Prostate gland (tissue), 2 donors: ENCODE measurements at regions not wholly inside any gene's neighbourhood (a gene's known extent, or its start where the extent isn't known, plus 50 kb on each side); places are given as distances from the start of the nearest gene placed in this dataset.
"Not testable (repeated sequence)": the region's sequence is repeated elsewhere in the genome, so short reads cannot be mapped to it uniquely, and the experiment has no call there.

Experiments used
- DNase-seq: peaks from one replicate; pipeline ENCODE4 v3.0.0-alpha.2; 2019; ENCODE audit warnings: low spot score
- H3K27ac ChIP-seq, 2 donors: fragments of 200-600 bp; sonication (generic); 2 replicates each; pipeline ENCODE4 v1.5.1; 2017 to 2019
- H3K27me3 ChIP-seq: fragments of 200-600 bp; sonication (generic); replicated peaks from 2 replicates; pipeline ENCODE4 v1.5.1; 2019; ENCODE audit not compliant: insufficient read depth
- H3K36me3 ChIP-seq, 2 donors: fragments of 200-600 bp; sonication (generic); 1 replicate in 1 of 2; 2 replicates in 1 of 2; pipeline versions ENCODE4 v1.5.1 to v1.8.1; 2017 to 2019
- H3K4me1 ChIP-seq: fragments of 200-600 bp; sonication (generic); replicated peaks from 2 replicates; pipeline ENCODE4 v1.5.1; 2019
- H3K4me3 ChIP-seq, 2 donors: fragments of 200-600 bp; sonication (generic); 2 replicates each; pipeline ENCODE4 v1.5.1; 2017 to 2019
- H3K9me3 ChIP-seq: fragments of 200-600 bp; sonication (generic); 2 replicates; pipeline ENCODE4 v1.5.1; 2017
- POLR2A ChIP-seq: fragments of 450-650 bp; IDR thresholded peaks from one replicate; pipeline ENCODE4 v1.6.1; 2016; ENCODE audit warnings: antibody characterized with exemption, mild to moderate bottlenecking
- POLR2AphosphoS5 ChIP-seq: sonication (generic); formaldehyde crosslinking; IDR thresholded peaks from one replicate; pipeline ENCODE4 v1.6.1; 2017; ENCODE audit warnings: antibody characterized with exemption
- WGBS: methylation state at CpG from one replicate; pipeline ENCODE4 v1.1.5; 2018; 5-methylcytosine and 5-hydroxymethylcytosine counted together
- intact Hi-C: fragments of 100-400 bp; cut with DNase I; formaldehyde crosslinking; loops from one replicate; pipeline ENCODE4 v1.14.2; 2022
- TF ChIP-seq, protein P1 (sequence below), 4 experiments: fragments of 200-600 bp in 2 of 4; fragments of 450-650 bp in 2 of 4; sonication (generic) in 2 of 4; IDR thresholded peaks; 1 replicate in 3 of 4; 2 replicates in 1 of 4; pipeline ENCODE4 v1.5.1; 2016 to 2019; ENCODE audit warnings: antibody characterized with exemption in 4 of 4, mild to moderate bottlenecking in 2 of 4, moderate library complexity in 2 of 4

- no peaks in the 10 kb centered on the region for H3K4me1 ChIP-seq
- H3K27me3 ChIP-seq = no peaks in the 10 kb centered on the region
- no peak overlapping the region for H3K27ac ChIP-seq
- intact Hi-C loops = no loop called here
- H3K4me3 ChIP-seq = no peak overlapping the region
- no peaks in the 10 kb centered on the region for H3K9me3 ChIP-seq
- no peak for DNase-seq
- H3K36me3 ChIP-seq = no peaks in the 10 kb centered on the region
- TF ChIP-seq POLR2AphosphoS5 (no peak), POLR2A (no peak)
- TF ChIP-seq, protein P1, sequence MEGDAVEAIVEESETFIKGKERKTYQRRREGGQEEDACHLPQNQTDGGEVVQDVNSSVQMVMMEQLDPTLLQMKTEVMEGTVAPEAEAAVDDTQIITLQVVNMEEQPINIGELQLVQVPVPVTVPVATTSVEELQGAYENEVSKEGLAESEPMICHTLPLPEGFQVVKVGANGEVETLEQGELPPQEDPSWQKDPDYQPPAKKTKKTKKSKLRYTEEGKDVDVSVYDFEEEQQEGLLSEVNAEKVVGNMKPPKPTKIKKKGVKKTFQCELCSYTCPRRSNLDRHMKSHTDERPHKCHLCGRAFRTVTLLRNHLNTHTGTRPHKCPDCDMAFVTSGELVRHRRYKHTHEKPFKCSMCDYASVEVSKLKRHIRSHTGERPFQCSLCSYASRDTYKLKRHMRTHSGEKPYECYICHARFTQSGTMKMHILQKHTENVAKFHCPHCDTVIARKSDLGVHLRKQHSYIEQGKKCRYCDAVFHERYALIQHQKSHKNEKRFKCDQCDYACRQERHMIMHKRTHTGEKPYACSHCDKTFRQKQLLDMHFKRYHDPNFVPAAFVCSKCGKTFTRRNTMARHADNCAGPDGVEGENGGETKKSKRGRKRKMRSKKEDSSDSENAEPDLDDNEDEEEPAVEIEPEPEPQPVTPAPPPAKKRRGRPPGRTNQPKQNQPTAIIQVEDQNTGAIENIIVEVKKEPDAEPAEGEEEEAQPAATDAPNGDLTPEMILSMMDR (IDR thresholded peaks at IDR 0.05) = no peak
Observed at GRCh38 chr22:22364207-22364606, 119.6 kb downstream of the VPREB1 start.

DNA sequence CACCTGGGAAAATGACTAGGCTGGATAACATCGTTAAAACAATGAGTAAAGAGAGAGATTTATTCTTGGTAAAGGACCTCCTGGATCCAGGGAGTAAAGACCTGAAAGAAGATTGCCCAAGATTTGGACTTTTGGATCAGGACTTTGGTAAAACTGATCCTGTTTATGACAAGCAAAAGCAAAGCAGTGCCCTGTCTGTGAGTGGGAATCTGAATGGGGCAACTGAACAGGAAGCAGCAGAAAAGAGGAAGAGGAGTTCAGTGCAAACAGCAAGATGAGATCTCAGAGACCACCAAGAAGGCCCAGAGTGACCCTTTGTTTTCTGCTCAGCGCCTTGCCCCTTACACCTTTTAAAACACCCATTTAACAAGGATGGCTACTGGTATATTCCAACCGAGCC lies 122.0 kb downstream of the VPREB1 start:
- 39% methylated on average over 3 of the region's 3 CpGs for WGBS
- Histone ChIP-seq H3K9me3 (no peaks in the 10 kb centered on the region), H3K4me1 (no peaks in the 10 kb centered on the region), H3K27ac (no peak overlapping the region), H3K27me3 (no peaks in the 10 kb centered on the region), H3K4me3 (no peak overlapping the region), H3K36me3 (no peaks in the 10 kb centered on the region)
- TF ChIP-seq POLR2A (no peak), POLR2AphosphoS5 (no peak)
- TF ChIP-seq, protein P1 (IDR thresholded peaks at IDR 0.05) = no peak
- DNase-seq = no peak
- intact Hi-C loops = no loop called here

DNA sequence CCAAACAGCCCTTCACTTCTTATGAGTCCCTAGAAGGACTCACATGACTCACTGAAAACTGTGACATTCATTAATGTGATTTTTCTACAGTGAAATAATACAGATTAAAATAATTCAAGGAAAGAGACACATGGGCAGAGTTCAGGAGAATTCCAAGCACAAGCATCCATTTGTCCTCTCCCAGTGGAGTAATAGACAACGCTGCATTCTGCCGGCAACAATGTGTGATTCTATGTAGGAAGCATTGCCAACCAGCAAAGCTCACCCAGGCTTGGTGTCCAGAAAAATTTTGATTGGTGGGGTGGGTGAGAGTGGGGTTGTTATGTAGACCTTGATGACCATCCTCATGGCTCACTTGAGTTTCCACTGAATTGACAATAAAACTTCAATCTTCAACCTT lies 123.9 kb downstream of the VPREB1 start:
- no peak for DNase-seq
- no peak overlapping the region for H3K27ac ChIP-seq
- no peaks in the 10 kb centered on the region for H3K4me1 ChIP-seq
- TF ChIP-seq, protein P1 (IDR thresholded peaks at IDR 0.05) = no peak
- no peak for TF ChIP-seq POLR2AphosphoS5
- no peak for TF ChIP-seq POLR2A
- intact Hi-C loops = no loop called here
- no peak overlapping the region for H3K4me3 ChIP-seq
- WGBS = 83% methylated on average over 2 of the region's 2 CpGs
- no peaks in the 10 kb centered on the region for H3K27me3 ChIP-seq
- no peaks in the 10 kb centered on the region for H3K36me3 ChIP-seq
- no peaks in the 10 kb centered on the region for H3K9me3 ChIP-seq

DNA sequence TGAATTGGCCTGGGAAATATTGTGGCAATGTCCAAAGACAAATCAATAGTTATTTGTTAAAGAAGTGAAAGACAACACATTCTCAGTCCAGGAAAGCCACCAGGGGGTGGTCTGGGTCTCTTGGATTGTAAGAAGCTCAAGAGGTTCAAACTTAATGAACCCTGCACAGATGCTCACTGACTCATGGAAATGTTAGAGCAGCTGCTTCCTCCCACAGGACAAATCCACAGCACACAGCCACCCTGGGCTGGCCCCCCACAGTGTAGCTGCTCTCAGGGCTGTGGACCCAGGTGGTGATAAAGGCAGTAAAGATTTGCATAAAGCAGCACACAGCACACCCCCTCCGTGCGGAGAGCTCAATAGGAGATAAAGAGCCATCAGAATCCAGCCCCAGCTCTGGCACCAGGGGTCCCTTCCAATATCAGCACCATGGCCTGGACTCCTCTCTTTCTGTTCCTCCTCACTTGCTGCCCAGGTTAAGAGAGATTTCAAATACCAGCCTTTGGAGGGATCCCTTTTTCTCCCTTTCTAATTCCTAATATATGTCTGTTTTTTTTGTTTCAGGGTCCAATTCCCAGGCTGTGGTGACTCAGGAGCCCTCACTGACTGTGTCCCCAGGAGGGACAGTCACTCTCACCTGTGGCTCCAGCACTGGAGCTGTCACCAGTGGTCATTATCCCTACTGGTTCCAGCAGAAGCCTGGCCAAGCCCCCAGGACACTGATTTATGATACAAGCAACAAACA lies 124.8 kb downstream of the VPREB1 start:
- H3K4me3 ChIP-seq, intact Hi-C loops, H3K27ac ChIP-seq, H3K36me3 ChIP-seq, DNase-seq, H3K4me1 ChIP-seq, H3K9me3 ChIP-seq, H3K27me3 ChIP-seq: not testable (repeated sequence)
- WGBS = 28% methylated on average over 2 of the region's 2 CpGs

DNA sequence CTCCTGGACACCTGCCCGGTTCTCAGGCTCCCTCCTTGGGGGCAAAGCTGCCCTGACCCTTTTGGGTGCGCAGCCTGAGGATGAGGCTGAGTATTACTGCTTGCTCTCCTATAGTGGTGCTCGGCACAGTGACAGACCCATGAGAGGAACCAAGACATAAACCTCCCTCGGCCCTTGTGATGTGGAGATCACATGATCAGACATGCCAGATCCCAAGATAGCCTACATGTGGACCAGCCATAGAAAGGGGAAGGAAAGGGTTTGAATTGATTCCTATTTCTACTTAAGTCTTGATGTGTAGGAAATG lies 125.3 kb downstream of the VPREB1 start:
- Histone ChIP-seq H3K36me3 (no peaks in the 10 kb centered on the region), H3K9me3 (no peaks in the 10 kb centered on the region), H3K4me1 (no peaks in the 10 kb centered on the region), H3K4me3 (no peak overlapping the region), H3K27me3 (no peaks in the 10 kb centered on the region), H3K27ac (no peak overlapping the region)
- intact Hi-C loops = no loop called here
- WGBS = 44% methylated on average over 4 of the region's 4 CpGs
- no peak for DNase-seq
- no peak for TF ChIP-seq POLR2A

- H3K27ac ChIP-seq = no peak overlapping the region
- H3K4me1 ChIP-seq = no peaks in the 10 kb centered on the region
- H3K27me3 ChIP-seq = no peaks in the 10 kb centered on the region
- intact Hi-C loops = no loop called here
- no peaks in the 10 kb centered on the region for H3K9me3 ChIP-seq
- WGBS = 18% methylated on average over 2 of the region's 2 CpGs
- H3K4me3 ChIP-seq = no peak overlapping the region
- TF ChIP-seq POLR2AphosphoS5 (no peak), POLR2A (no peak)
- TF ChIP-seq, protein P1 (IDR thresholded peaks at IDR 0.05) = no peak
- H3K36me3 ChIP-seq = no peaks in the 10 kb centered on the region
- DNase-seq = no peak
Observed at GRCh38 chr22:22371031-22371541, 126.5 kb downstream of the VPREB1 start.
